ENCODE measurements at regions not wholly inside any gene's neighbourhood (a gene's known extent, or its start where the extent isn't known, plus 50 kb on each side); places are given as distances from the start of the nearest gene placed in this dataset.

GRCh38 chr14:49196327-49196726, 389.9 kb downstream of the RPS29 start:
- H3K27ac Mint-ChIP-seq = no peak overlapping the region
- H3K9me3 Mint-ChIP-seq = no peaks in the 10 kb centered on the region
- peaks cover 21% of the 10 kb centered on the region for H3K4me1 Mint-ChIP-seq
- H3K27me3 Mint-ChIP-seq = no peaks in the 10 kb centered on the region
- no peaks in the 10 kb centered on the region for H3K36me3 Mint-ChIP-seq
- no peak overlapping the region for H3K4me3 Mint-ChIP-seq
- ATAC-seq = no peak

DNA sequence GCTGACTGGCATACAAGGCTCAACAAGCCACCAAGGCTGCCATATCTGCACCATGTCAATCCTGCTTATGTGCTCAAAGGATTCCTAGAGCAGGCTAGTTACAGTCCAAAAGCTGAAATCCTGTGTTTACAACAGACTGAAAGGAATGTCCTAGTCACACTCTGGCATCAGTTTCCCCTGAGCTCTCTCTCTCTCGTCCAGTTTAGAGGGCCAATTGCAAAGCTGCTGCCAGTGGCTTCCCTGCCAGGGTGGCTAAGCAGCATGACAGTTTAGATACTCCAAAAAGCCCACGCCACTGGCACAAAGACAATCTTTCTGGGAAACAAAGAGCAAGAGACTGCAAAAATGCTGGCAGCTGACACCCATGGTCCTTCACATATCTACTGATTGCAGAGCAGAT, 392.1 kb downstream of the RPS29 start:
- no peak for ATAC-seq
- peaks cover 21% of the 10 kb centered on the region for H3K4me1 Mint-ChIP-seq
- H3K4me3 Mint-ChIP-seq = no peak overlapping the region
- H3K27ac Mint-ChIP-seq = peak overlapping the region; percentile 28
- H3K27me3 Mint-ChIP-seq = no peaks in the 10 kb centered on the region
- H3K36me3 Mint-ChIP-seq = no peaks in the 10 kb centered on the region
- H3K9me3 Mint-ChIP-seq = no peaks in the 10 kb centered on the region

DNA sequence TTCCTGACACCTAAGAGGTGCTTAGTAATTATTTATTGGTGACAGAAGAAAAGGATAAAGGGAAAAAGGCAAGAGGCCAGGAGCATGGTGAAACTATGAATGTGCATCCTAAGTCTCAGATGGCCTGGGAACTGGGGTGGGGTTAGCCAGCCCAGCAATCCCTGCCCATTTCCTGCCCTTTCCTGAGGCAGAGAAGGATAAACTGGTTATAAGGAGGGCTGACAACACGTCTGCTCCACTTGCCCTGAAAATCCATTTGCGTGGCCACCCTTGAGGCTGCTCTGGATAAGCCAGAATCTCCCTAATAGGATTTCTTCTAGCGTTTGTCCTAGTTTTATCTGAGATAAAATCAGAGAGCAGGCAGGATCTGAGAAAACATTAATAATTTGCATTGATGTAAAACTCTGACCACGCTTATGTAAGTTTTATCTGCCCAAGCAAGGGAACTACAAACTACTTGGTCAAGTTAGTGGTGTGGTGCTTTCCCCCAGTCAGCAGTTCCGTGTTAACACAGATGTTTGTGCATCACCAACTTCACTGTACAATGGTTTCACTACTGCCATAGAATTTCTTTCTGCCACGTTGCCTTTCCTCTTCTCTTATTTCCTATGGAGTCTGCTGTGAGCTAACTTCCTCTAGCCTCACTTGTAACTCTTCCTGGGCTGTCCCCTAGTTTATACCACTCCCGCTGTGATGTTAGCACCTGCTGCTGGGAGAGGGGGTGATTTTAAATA, 392.7 kb downstream of the RPS29 start:
- Mint-ChIP-seq H3K4me3 (no peak overlapping the region), H3K9me3 (no peaks in the 10 kb centered on the region), H3K27ac (peak overlapping the region; percentile 28), H3K36me3 (no peaks in the 10 kb centered on the region), H3K27me3 (no peaks in the 10 kb centered on the region), H3K4me1 (peaks cover 21% of the 10 kb centered on the region)
- peak; percentile 98 for ATAC-seq

- H3K4me3 Mint-ChIP-seq = no peak overlapping the region
- H3K9me3 Mint-ChIP-seq = no peaks in the 10 kb centered on the region
Measured at GRCh38 chr14:49191380-49191779, 394.8 kb downstream of the RPS29 start.

DNA sequence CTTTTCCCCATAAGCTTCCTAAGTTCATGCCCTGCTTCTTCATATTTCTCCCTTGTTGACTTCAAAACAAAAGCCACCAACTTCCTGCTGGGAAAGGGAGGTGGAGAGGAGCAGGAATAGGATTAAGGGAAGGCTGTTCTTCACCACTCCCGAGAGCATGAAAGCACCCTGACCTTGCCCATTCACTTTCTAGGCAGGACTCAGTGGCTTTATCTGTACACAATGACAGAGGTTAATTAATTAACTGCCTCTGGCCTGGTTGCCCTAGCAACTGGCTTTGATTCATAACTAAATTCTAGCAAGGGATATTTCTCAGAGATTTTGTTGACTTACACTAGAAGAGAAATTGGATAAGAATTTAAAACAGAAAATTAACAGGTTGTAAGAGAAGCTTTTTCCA, 396.8 kb downstream of the RPS29 start:
- Mint-ChIP-seq H3K27ac (no peak overlapping the region), H3K27me3 (no peaks in the 10 kb centered on the region), H3K4me3 (no peak overlapping the region), H3K36me3 (no peaks in the 10 kb centered on the region), H3K9me3 (no peaks in the 10 kb centered on the region), H3K4me1 (peaks cover 18% of the 10 kb centered on the region)
- ATAC-seq = no peak

More at GRCh38 chr14:49191380-49191779, 394.8 kb downstream of the RPS29 start:
- Mint-ChIP-seq H3K27ac (no peak overlapping the region), H3K36me3 (no peaks in the 10 kb centered on the region), H3K4me1 (peaks cover 21% of the 10 kb centered on the region), H3K27me3 (no peaks in the 10 kb centered on the region)
- no peak for ATAC-seq

GRCh38 chr14:49187799-49188198, 398.4 kb downstream of the RPS29 start:
- H3K9me3 Mint-ChIP-seq = peaks cover 3% of the 10 kb centered on the region
- no peak overlapping the region for H3K27ac Mint-ChIP-seq
- H3K27me3 Mint-ChIP-seq = no peaks in the 10 kb centered on the region
- ATAC-seq = no peak
- H3K4me1 Mint-ChIP-seq = peaks cover 3% of the 10 kb centered on the region
- no peaks in the 10 kb centered on the region for H3K36me3 Mint-ChIP-seq
- no peak overlapping the region for H3K4me3 Mint-ChIP-seq

- no peak overlapping the region for H3K27ac Mint-ChIP-seq
- peak; percentile 83 for ATAC-seq
Measured at GRCh38 chr14:49173765-49174373, 412.3 kb downstream of the RPS29 start.

GRCh38 chr14:49164074-49164473, 422.1 kb downstream of the RPS29 start:
- no peaks in the 10 kb centered on the region for H3K36me3 Mint-ChIP-seq
- no peak overlapping the region for H3K4me3 Mint-ChIP-seq
- no peak overlapping the region for H3K27ac Mint-ChIP-seq
- no peak for ATAC-seq
- peaks cover 12% of the 10 kb centered on the region for H3K4me1 Mint-ChIP-seq
- H3K9me3 Mint-ChIP-seq = no peaks in the 10 kb centered on the region
- no peaks in the 10 kb centered on the region for H3K27me3 Mint-ChIP-seq

More at GRCh38 chr14:49173765-49174373, 412.3 kb downstream of the RPS29 start:
- H3K27me3 Mint-ChIP-seq = peaks cover 9% of the 10 kb centered on the region
- H3K36me3 Mint-ChIP-seq = no peaks in the 10 kb centered on the region
- no peaks in the 10 kb centered on the region for H3K4me1 Mint-ChIP-seq
- no peak overlapping the region for H3K4me3 Mint-ChIP-seq
- H3K9me3 Mint-ChIP-seq = no peaks in the 10 kb centered on the region

DNA sequence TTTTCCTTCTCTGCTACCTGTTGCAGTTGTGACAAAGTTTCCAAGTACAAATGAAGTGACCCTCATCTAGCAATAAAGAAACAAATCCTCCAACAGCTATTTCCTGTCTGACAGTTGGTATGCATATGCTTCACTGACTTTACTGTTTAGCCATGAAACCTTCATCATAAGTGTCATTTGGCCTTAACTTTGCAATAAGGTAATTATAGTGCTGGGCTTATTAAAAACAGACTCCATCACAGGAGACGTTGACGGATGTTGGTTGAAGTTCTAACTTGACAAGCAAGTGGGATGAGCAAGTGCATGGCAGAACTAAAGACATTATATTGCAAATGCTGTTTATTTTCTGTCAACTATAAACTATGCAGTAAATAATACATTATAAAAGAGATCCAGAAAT, 425.2 kb downstream of the RPS29 start:
- no peak overlapping the region for H3K27ac Mint-ChIP-seq
- peaks cover 16% of the 10 kb centered on the region for H3K4me1 Mint-ChIP-seq
- H3K9me3 Mint-ChIP-seq = peaks cover 3% of the 10 kb centered on the region
- ATAC-seq = no peak
- H3K36me3 Mint-ChIP-seq = no peaks in the 10 kb centered on the region
- H3K27me3 Mint-ChIP-seq = no peaks in the 10 kb centered on the region
- H3K4me3 Mint-ChIP-seq = no peak overlapping the region

DNA sequence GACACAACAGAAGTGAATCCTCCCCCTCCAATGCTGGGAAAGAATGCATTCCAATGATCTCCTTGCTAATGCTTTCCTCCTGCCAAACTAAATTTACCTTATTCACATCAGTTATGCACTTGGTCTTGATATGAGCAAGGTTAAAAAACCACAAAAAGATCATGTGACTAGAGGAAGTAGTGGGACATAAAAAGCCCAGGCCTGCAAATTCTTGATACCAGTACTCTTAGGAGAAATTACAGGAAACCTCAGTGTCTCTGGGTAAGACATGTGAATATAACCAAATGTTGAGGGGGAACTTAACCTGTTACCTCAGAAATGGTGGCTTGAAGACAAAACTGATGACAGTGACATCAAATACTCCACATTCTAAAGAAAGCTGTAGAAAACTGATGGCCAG, 427.1 kb downstream of the RPS29 start:
- no peak for ATAC-seq
- no peaks in the 10 kb centered on the region for H3K36me3 Mint-ChIP-seq

DNA sequence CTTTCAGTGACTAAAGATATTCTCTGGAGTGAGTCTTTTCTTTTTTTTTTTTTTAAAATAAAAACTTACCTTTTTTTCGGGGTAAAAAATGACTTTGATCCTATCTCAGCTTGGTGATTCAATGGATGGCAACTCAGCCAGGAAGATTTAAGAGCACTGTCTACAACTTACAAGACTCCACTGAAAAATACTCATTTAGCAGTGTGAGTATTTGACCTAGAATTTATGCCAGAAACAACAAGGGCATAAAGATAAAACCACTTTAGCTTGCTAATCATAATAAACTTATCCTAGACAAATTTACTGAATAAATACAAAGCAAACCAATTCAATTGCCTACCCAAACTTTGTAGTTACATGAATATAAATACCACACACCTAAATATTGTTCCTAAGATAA, 446.6 kb downstream of the RPS29 start:
- Mint-ChIP-seq H3K27me3 (no peaks in the 10 kb centered on the region), H3K9me3 (no peaks in the 10 kb centered on the region), H3K4me3 (no peak overlapping the region), H3K27ac (no peak overlapping the region), H3K4me1 (no peaks in the 10 kb centered on the region), H3K36me3 (no peaks in the 10 kb centered on the region)
- no peak for ATAC-seq

More for the DNA sequence above, 427.1 kb downstream of the RPS29 start:
- H3K4me3 Mint-ChIP-seq = no peak overlapping the region
- peaks cover 3% of the 10 kb centered on the region for H3K9me3 Mint-ChIP-seq
- H3K4me1 Mint-ChIP-seq = peaks cover 16% of the 10 kb centered on the region
- H3K27ac Mint-ChIP-seq = no peak overlapping the region
- H3K27me3 Mint-ChIP-seq = no peaks in the 10 kb centered on the region

DNA sequence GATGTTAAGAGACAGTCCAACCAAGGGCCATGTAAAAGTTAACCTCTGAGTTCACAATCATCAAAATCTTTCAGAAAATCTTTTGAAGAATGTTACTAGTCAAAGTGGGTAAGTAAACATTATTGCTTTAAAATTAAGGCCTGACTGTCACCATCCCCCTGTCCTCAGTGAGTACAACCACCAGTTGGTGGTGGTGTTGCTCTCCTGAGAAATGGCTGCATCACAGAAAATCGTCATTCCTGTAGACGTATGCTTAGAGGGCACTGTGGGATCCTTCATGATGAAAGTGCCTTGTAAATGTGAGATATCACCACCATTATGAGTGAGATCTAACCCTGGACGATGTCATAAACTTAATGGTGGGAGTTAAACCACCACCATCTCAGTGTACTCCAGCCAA, 451.2 kb downstream of the RPS29 start:
- peak; percentile 48 for ATAC-seq
- H3K4me1 Mint-ChIP-seq = no peaks in the 10 kb centered on the region
- no peak overlapping the region for H3K4me3 Mint-ChIP-seq
- H3K36me3 Mint-ChIP-seq = no peaks in the 10 kb centered on the region
- no peaks in the 10 kb centered on the region for H3K27me3 Mint-ChIP-seq
- H3K9me3 Mint-ChIP-seq = peaks cover 3% of the 10 kb centered on the region
- no peak overlapping the region for H3K27ac Mint-ChIP-seq

DNA sequence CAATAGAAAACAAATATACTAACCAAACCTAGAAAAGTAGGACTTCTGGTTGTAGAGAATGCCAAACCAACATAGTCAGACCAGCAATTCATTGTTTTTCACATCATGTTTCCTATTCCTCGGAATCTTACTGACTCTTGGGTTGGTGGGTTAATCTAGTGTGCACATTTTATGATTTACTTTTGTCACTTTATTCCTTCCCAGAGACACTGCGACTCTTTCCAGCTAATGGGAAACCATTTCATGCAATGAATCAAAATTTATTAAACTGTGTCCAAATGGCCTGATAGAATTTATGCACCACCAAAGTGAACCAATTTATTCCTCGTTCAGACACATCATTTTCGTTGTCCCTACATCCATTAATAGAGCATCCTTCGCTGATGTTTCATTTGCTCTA, 464.9 kb downstream of the RPS29 start:
- Mint-ChIP-seq H3K36me3 (no peaks in the 10 kb centered on the region), H3K27ac (no peak overlapping the region), H3K4me3 (no peak overlapping the region), H3K4me1 (no peaks in the 10 kb centered on the region), H3K27me3 (no peaks in the 10 kb centered on the region), H3K9me3 (peaks cover 2% of the 10 kb centered on the region)
- no peak for ATAC-seq

- peaks cover 14% of the 10 kb centered on the region for H3K4me1 Mint-ChIP-seq
- no peaks in the 10 kb centered on the region for H3K9me3 Mint-ChIP-seq
- H3K27me3 Mint-ChIP-seq = no peaks in the 10 kb centered on the region
- H3K4me3 Mint-ChIP-seq = no peak overlapping the region
- no peak overlapping the region for H3K27ac Mint-ChIP-seq
- no peaks in the 10 kb centered on the region for H3K36me3 Mint-ChIP-seq
- ATAC-seq = no peak
Measured at GRCh38 chr14:49114161-49114893, 471.9 kb downstream of the RPS29 start.

- no peak overlapping the region for H3K27ac Mint-ChIP-seq
- H3K4me1 Mint-ChIP-seq = peaks cover 3% of the 10 kb centered on the region
- H3K36me3 Mint-ChIP-seq = no peaks in the 10 kb centered on the region
- ATAC-seq = no peak
- no peaks in the 10 kb centered on the region for H3K9me3 Mint-ChIP-seq
- H3K4me3 Mint-ChIP-seq = no peak overlapping the region
- H3K27me3 Mint-ChIP-seq = no peaks in the 10 kb centered on the region
Measured at GRCh38 chr14:49106741-49107667, 479.2 kb downstream of the RPS29 start.

Data from stimulated activated memory B cell treated with anti-CD40 and anti-IgM and Interleukin-4, amounts not matched to agents 10 μg/mL and 1 μg/mL and 100 μg/mL, for 72 hours (primary cell).